GM04504 (cell line): ENCODE measurements at regions not wholly inside any gene's neighbourhood (a gene's known extent, or its start where the extent isn't known, plus 50 kb on each side); places are given as distances from the start of the nearest gene placed in this dataset.

Experiments used
- DNase-seq: peaks from one replicate; pipeline ENCODE4 v3.0.0-alpha.2; 2012; ENCODE audit warnings: low read depth

- no peak for DNase-seq
Measured at GRCh38 chr5:32503261-32503660, 58.7 kb upstream of the ZFR start.

- no peak for DNase-seq
Measured at GRCh38 chr5:32501071-32502002, 56.8 kb upstream of the ZFR start.

- no peak for DNase-seq
Measured at GRCh38 chr5:32500181-32500580, 55.6 kb upstream of the ZFR start.

- DNase-seq, result no peak
Measured at GRCh38 chr5:32499261-32499660, 54.7 kb upstream of the ZFR start.

- DNase-seq, result no peak
Measured at GRCh38 chr5:32498484-32498883, 53.9 kb upstream of the ZFR start.

GRCh38 chr5:32496104-32496503 lies 51.6 kb upstream of the ZFR start:
- no peak for DNase-seq

- no peak for DNase-seq
Measured at GRCh38 chr5:32494827-32495226, 50.3 kb upstream of the ZFR start.
